TTC549 (cell line): ENCODE measurements at regions not wholly inside any gene's neighbourhood (a gene's known extent, or its start where the extent isn't known, plus 50 kb on each side); places are given as distances from the start of the nearest gene placed in this dataset.
"Not testable (repeated sequence)": the region's sequence is repeated elsewhere in the genome, so short reads cannot be mapped to it uniquely, and the experiment has no call there.

Source experiments
- FAIRE-seq: peaks from 2 replicates; lab custom pipeline; 2012; peaks lifted over from hg19 to GRCh38; lab: Jason Lieb, UNC

GRCh38 chr14:49946320-49947141 is 53.6 kb downstream of the ARF6 start:
- no peak for FAIRE-seq

GRCh38 chr14:49947506-49947905 is 54.6 kb downstream of the ARF6 start:
- no peak for FAIRE-seq

GRCh38 chr14:49950275-49951228 is 57.7 kb downstream of the ARF6 start:
- no peak for FAIRE-seq

GRCh38 chr14:49951229-49951607 is 58.3 kb downstream of the ARF6 start:
- FAIRE-seq, result no peak

GRCh38 chr14:49951691-49952345 is 58.9 kb downstream of the ARF6 start:
- FAIRE-seq, result no peak

GRCh38 chr14:49953196-49953595 is 60.3 kb downstream of the ARF6 start:
- no peak for FAIRE-seq

- FAIRE-seq, result no peak
Measured at GRCh38 chr14:49954171-49954631, 61.3 kb downstream of the ARF6 start.

GRCh38 chr14:49955024-49955423 is 62.1 kb downstream of the ARF6 start:
- FAIRE-seq, result no peak

- FAIRE-seq, result no peak
Measured at GRCh38 chr14:49957089-49957852, 64.4 kb downstream of the ARF6 start.

- no peak for FAIRE-seq
Measured at GRCh38 chr14:49959822-49960408, 67.0 kb downstream of the ARF6 start.

GRCh38 chr14:49960453-49960852 is 67.6 kb downstream of the ARF6 start:
- FAIRE-seq, result no peak

GRCh38 chr14:49961270-49962222 is 68.7 kb downstream of the ARF6 start:
- no peak for FAIRE-seq

GRCh38 chr14:49962621-49963020 is 69.7 kb downstream of the ARF6 start:
- no peak for FAIRE-seq

- not testable (repeated sequence) for FAIRE-seq
Measured at GRCh38 chr14:49965068-49965651, 72.3 kb downstream of the ARF6 start.

- FAIRE-seq, result no peak
Measured at GRCh38 chr14:49966304-49966809, 73.5 kb downstream of the ARF6 start.

GRCh38 chr14:49966971-49967630 is 74.2 kb downstream of the ARF6 start:
- FAIRE-seq, result no peak

GRCh38 chr14:49969961-49970360 is 77.1 kb downstream of the ARF6 start:
- FAIRE-seq, result no peak

- FAIRE-seq, result peak; percentile 94
Measured at GRCh38 chr14:49970474-49971147, 77.7 kb downstream of the ARF6 start.
